SK-N-SH (cell line): ENCODE measurements at regions not wholly inside any gene's neighbourhood (a gene's known extent, or its start where the extent isn't known, plus 50 kb on each side); places are given as distances from the start of the nearest gene placed in this dataset.

Experiments
- CTCF ChIP-seq: fragments of 200-600 bp; sonication (generic); IDR thresholded peaks from 2 replicates; pipeline ENCODE4 v1.6.1; 2017; ENCODE audit warnings: antibody characterized with exemption, mild to moderate bottlenecking, moderate library complexity
- EP300 ChIP-seq, 2 experiments: IDR thresholded peaks; 2 replicates each; pipeline versions ENCODE4 v1.4.0 to v1.6.1; 2012; ENCODE audit warnings: borderline replicate concordance in 1 of 2, low read depth in 1 of 2, low read length in 1 of 2
- POLR2AphosphoS5 ChIP-seq: IDR thresholded peaks from 2 replicates; pipeline ENCODE4 v1.6.1; 2012; ENCODE audit warnings: low read depth, low read length
- SIN3A ChIP-seq: IDR thresholded peaks from 2 replicates; pipeline ENCODE4 v1.6.1; 2012; ENCODE audit warnings: low read depth, mild to moderate bottlenecking, low read length, moderate library complexity, borderline replicate concordance
- SMC3 ChIP-seq: IDR thresholded peaks from 2 replicates; pipeline ENCODE4 v1.6.1; 2012; ENCODE audit warnings: low read depth, low read length, improper control_type of control experiment

GRCh38 chr3:189099505-189100290, 72.1 kb upstream of the TPRG1 start:
- TF ChIP-seq SIN3A (no peak), EP300 (IDR thresholded peaks at IDR 0.05; ENCODE audit: borderline replicate concordance in 1 of 2, low read depth in 1 of 2, low read length in 1 of 2) (no peak), CTCF (no peak), POLR2AphosphoS5 (no peak), SMC3 (no peak)
